ENCODE measurements at regions not wholly inside any gene's neighbourhood (a gene's known extent, or its start where the extent isn't known, plus 50 kb on each side); places are given as distances from the start of the nearest gene placed in this dataset.
"Not testable (repeated sequence)": the region's sequence is repeated elsewhere in the genome, so short reads cannot be mapped to it uniquely, and the experiment has no call there.

GRCh38 chr14:30242744-30243143 lies 315.1 kb upstream of the PRKD1 start:
- BruUV-seq (replicated peaks): no TSS peak
- intact Hi-C loops (cut with micrococcal nuclease; ENCODE audit: unreplicated experiment): no loop called here
- Histone ChIP-seq H3K4me1 (ENCODE audit: insufficient read depth, low read length, poor library complexity, severe bottlenecking) (no peaks in the 10 kb centered on the region), H3K4me3 (ENCODE audit: low read depth, low read length, poor library complexity, severe bottlenecking) (no peak overlapping the region), H3K27me3 (replicated peaks; ENCODE audit: insufficient read depth, low read depth, low read length, poor library complexity) (no peaks in the 10 kb centered on the region), H3K9me3 (ENCODE audit: low read depth, low read length, poor library complexity, severe bottlenecking) (no peaks in the 10 kb centered on the region), H3K27ac (ENCODE audit: low read depth, low read length, poor library complexity, severe bottlenecking) (no peak overlapping the region), H3K36me3 (ENCODE audit: insufficient read depth, low read length, poor library complexity, severe bottlenecking) (no peaks in the 10 kb centered on the region)
- no peak for DNase-seq (ENCODE audit: low spot score)
- POLR2A ChIA-PET (ENCODE audit: low non-redundant PET): no interaction called here
- TF ChIP-seq CTCF (conservative IDR thresholded peaks at IDR 0.05; ENCODE audit: low read depth, low read length): no peak
- no peak for TF ChIP-seq EZH2 (IDR thresholded peaks at IDR 0.05; ENCODE audit: borderline replicate concordance, low read depth, low read length, poor library complexity, severe bottlenecking)
- CTCF ChIA-PET: no interaction called here

GRCh38 chr14:30243207-30243606 lies 315.6 kb upstream of the PRKD1 start:
- no peaks in the 10 kb centered on the region for H3K36me3 ChIP-seq (ENCODE audit: insufficient read depth, low read length, poor library complexity, severe bottlenecking)
- no peak overlapping the region for H3K4me3 ChIP-seq (ENCODE audit: low read depth, low read length, poor library complexity, severe bottlenecking)
- no peaks in the 10 kb centered on the region for H3K27me3 ChIP-seq (replicated peaks; ENCODE audit: insufficient read depth, low read depth, low read length, poor library complexity)
- no TSS peak for BruUV-seq (replicated peaks)
- CTCF ChIA-PET: no interaction called here
- POLR2A ChIA-PET (ENCODE audit: low non-redundant PET): no interaction called here
- no peaks in the 10 kb centered on the region for H3K4me1 ChIP-seq (ENCODE audit: insufficient read depth, low read length, poor library complexity, severe bottlenecking)
- no peaks in the 10 kb centered on the region for H3K9me3 ChIP-seq (ENCODE audit: low read depth, low read length, poor library complexity, severe bottlenecking)
- intact Hi-C loops (cut with micrococcal nuclease; ENCODE audit: unreplicated experiment): no loop called here
- no peak for DNase-seq (ENCODE audit: low spot score)
- no peak overlapping the region for H3K27ac ChIP-seq (ENCODE audit: low read depth, low read length, poor library complexity, severe bottlenecking)
- TF ChIP-seq EZH2 (IDR thresholded peaks at IDR 0.05; ENCODE audit: borderline replicate concordance, low read depth, low read length, poor library complexity, severe bottlenecking) (no peak), CTCF (conservative IDR thresholded peaks at IDR 0.05; ENCODE audit: low read depth, low read length) (no peak)

- no peak for DNase-seq (ENCODE audit: low spot score)
- TF ChIP-seq EZH2 (IDR thresholded peaks at IDR 0.05; ENCODE audit: borderline replicate concordance, low read depth, low read length, poor library complexity, severe bottlenecking) (no peak), CTCF (conservative IDR thresholded peaks at IDR 0.05; ENCODE audit: low read depth, low read length) (no peak)
- CTCF ChIA-PET: no interaction called here
- Histone ChIP-seq H3K4me3 (ENCODE audit: low read depth, low read length, poor library complexity, severe bottlenecking) (no peak overlapping the region), H3K36me3 (ENCODE audit: insufficient read depth, low read length, poor library complexity, severe bottlenecking) (no peaks in the 10 kb centered on the region), H3K4me1 (ENCODE audit: insufficient read depth, low read length, poor library complexity, severe bottlenecking) (no peaks in the 10 kb centered on the region), H3K27ac (ENCODE audit: low read depth, low read length, poor library complexity, severe bottlenecking) (no peak overlapping the region), H3K9me3 (ENCODE audit: low read depth, low read length, poor library complexity, severe bottlenecking) (no peaks in the 10 kb centered on the region), H3K27me3 (replicated peaks; ENCODE audit: insufficient read depth, low read depth, low read length, poor library complexity) (no peaks in the 10 kb centered on the region)
- POLR2A ChIA-PET (ENCODE audit: low non-redundant PET): no interaction called here
- BruUV-seq (replicated peaks): no TSS peak
- intact Hi-C loops (cut with micrococcal nuclease; ENCODE audit: unreplicated experiment): no loop called here
Observed at GRCh38 chr14:30243805-30244204, 315.2 kb upstream of the G2E3 start.

- CTCF ChIA-PET: not testable (repeated sequence)
Observed at GRCh38 chr14:30244348-30244747, 314.6 kb upstream of the G2E3 start.

More at GRCh38 chr14:30244348-30244747, 314.6 kb upstream of the G2E3 start:
- H3K4me3 ChIP-seq (ENCODE audit: low read depth, low read length, poor library complexity, severe bottlenecking); H3K27me3 ChIP-seq (replicated peaks; ENCODE audit: insufficient read depth, low read depth, low read length, poor library complexity); H3K27ac ChIP-seq (ENCODE audit: low read depth, low read length, poor library complexity, severe bottlenecking); DNase-seq (ENCODE audit: low spot score); H3K4me1 ChIP-seq (ENCODE audit: insufficient read depth, low read length, poor library complexity, severe bottlenecking); H3K9me3 ChIP-seq (ENCODE audit: low read depth, low read length, poor library complexity, severe bottlenecking); POLR2A ChIA-PET (ENCODE audit: low non-redundant PET); BruUV-seq (replicated peaks); H3K36me3 ChIP-seq (ENCODE audit: insufficient read depth, low read length, poor library complexity, severe bottlenecking); intact Hi-C loops (cut with micrococcal nuclease; ENCODE audit: unreplicated experiment): not testable (repeated sequence)
